Uterus (tissue), 3 donors: ENCODE measurements at regions not wholly inside any gene's neighbourhood (a gene's known extent, or its start where the extent isn't known, plus 50 kb on each side); places are given as distances from the start of the nearest gene placed in this dataset.

ENCODE experiments used
- DNase-seq, 2 donors: peaks; one replicate each; pipeline ENCODE4 v3.0.0-alpha.2; 2019 to 2020
- H3K27ac ChIP-seq, 2 donors: fragments of 200-600 bp; sonication (generic); 1 replicate in 1 of 2; 2 replicates in 1 of 2; pipeline ENCODE4 v1.5.1; 2016 to 2018
- H3K27me3 ChIP-seq, 2 donors: fragments of 200-600 bp; sonication (generic); one replicate each; pipeline ENCODE4 v1.5.1; 2018 to 2019; ENCODE audit warnings: control low read depth in 1 of 2
- H3K36me3 ChIP-seq, 2 donors: fragments of 200-600 bp; sonication (generic); one replicate each; pipeline ENCODE4 v1.5.1; 2019; ENCODE audit warnings: control low read depth in 1 of 2
- H3K4me1 ChIP-seq, 2 donors: fragments of 200-600 bp; sonication (generic); one replicate each; pipeline ENCODE4 v1.5.1; 2018 to 2019; ENCODE audit warnings: control low read depth in 1 of 2
- H3K4me3 ChIP-seq, 2 donors: fragments of 200-600 bp; sonication (generic); 1 replicate in 1 of 2; 2 replicates in 1 of 2; pipeline ENCODE4 v1.5.1; 2018 to 2019; ENCODE audit warnings: mild to moderate bottlenecking in 1 of 2
- H3K9me3 ChIP-seq, 2 donors: fragments of 200-600 bp; sonication (generic); one replicate each; pipeline ENCODE4 v1.5.1; 2019; ENCODE audit warnings: control low read depth in 1 of 2
- CTCF ChIP-seq, 4 experiments: fragments of 200-600 bp in 2 of 4; fragments of 450-650 bp in 2 of 4; sonication (generic) in 2 of 4; IDR thresholded peaks; one replicate each; pipeline ENCODE4 v1.5.1; 2016 to 2019; ENCODE audit warnings: antibody characterized with exemption in 4 of 4, mild to moderate bottlenecking in 2 of 4, moderate library complexity in 1 of 4
- POLR2A ChIP-seq, 2 donors: fragments of 450-650 bp; IDR thresholded peaks; one replicate each; pipeline ENCODE4 v1.6.1; 2016; ENCODE audit warnings: antibody characterized with exemption in 2 of 2, mild to moderate bottlenecking in 1 of 2, moderate library complexity in 1 of 2
- intact Hi-C: fragments of 100-400 bp; cut with DNase I; formaldehyde crosslinking; loops from one replicate; pipeline ENCODE4 v1.15.1; 2023; ENCODE audit warnings: low total_unique reads
- donor health status: DM: yes; HTN: yes; CAD: no.

DNA sequence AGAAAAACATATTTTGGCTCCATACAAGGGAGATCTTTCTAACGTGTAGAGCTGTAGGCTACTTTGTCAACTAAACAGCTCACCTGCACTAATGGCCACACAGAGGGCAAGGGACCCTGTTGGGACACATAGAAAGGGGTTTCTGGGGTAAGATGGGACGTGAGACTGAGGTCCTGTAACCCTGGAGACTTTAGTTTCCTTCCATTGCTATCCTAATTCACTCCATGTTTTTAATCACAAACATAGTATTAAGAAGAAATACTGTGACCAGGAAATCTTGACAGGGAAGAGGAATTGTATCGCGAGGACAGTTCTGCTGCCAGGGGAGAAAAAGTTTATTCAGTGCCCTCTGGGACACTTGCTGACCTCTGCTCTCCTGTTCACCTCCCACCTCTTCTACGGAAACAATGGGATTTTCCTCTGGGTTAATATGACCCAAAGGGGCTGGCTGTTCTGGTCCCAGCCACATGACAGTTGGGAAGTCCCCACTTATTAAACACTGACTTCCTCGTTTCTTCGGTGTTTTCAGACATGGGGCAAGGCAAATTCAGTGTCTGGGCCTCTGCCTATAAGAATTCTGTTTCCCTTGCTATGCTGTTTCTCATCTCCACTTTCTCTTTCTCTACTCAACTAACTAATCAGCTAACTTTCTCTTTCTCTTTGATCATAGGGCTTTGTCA, 106.9 kb upstream of the SEMA6A start:
- Histone ChIP-seq H3K27ac (no peak overlapping the region), H3K4me3 (no peak overlapping the region), H3K27me3 (no peaks in the 10 kb centered on the region), H3K4me1 (no peaks in the 10 kb centered on the region), H3K9me3 (no peaks in the 10 kb centered on the region), H3K36me3 (no peaks in the 10 kb centered on the region)
- TF ChIP-seq CTCF (IDR thresholded peaks at IDR 0.05) (no peak), POLR2A (IDR thresholded peaks at IDR 0.05) (no peak)
- no peak for DNase-seq
- intact Hi-C loops, result no loop called here

DNA sequence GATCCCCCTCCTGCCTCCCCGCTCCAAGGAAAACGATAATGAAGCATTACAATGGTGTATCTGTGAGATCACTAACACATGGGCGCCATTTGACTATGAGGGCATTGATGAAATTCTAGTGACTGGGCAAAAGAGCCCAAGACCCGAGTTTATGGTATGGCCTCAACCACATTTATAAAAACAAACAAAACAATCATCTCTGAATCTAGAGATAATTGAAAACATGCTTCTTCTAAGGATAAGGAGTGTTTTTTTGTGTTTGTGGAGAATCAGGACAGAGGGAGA, 100.9 kb upstream of the SEMA6A start:
- no peak overlapping the region for H3K4me3 ChIP-seq
- no peaks in the 10 kb centered on the region for H3K9me3 ChIP-seq
- H3K36me3 ChIP-seq, result no peaks in the 10 kb centered on the region
- TF ChIP-seq POLR2A (IDR thresholded peaks at IDR 0.05) (no peak), CTCF (IDR thresholded peaks at IDR 0.05) (no peak)
- H3K4me1 ChIP-seq, result no peaks in the 10 kb centered on the region
- H3K27me3 ChIP-seq, result no peaks in the 10 kb centered on the region
- intact Hi-C loops, result no loop called here
- H3K27ac ChIP-seq, result no peak overlapping the region
- DNase-seq, result no peak

DNA sequence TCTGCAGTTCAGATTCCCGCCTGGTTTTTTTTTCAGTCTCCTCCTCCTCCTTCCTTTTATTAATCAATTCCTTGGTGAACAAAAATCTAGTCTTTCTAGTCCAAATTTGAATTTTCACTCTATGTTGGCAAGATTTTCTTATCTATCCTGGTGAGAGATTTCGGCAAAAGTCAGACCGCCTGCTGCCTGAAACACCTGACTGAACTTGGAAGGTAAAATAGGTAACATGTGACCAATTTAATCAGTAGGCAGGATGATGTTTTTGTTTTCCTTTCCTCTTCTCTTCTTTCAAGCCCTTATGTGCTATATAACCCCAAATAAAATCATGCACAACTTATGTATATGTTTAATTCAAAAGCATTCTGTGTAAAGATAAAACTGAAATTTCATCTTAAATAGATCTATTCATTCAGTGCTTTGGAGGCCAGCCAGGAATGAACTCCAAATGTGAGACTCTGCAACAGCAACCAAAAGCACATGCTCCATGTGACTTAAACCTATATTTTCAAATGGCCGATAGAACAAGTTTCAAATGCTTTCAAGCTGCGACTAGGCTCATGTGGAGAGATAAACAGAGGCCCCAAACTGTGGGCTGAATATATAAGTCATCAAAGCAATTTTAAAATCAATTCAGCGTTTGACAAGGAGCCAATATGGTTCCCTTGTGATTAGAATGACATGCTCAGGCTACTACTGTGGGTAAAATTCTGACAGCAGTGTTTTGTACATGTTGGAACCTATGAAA, 100.4 kb upstream of the SEMA6A start:
- Histone ChIP-seq H3K27me3 (no peaks in the 10 kb centered on the region), H3K27ac (no peak overlapping the region), H3K4me3 (no peak overlapping the region), H3K9me3 (no peaks in the 10 kb centered on the region), H3K4me1 (no peaks in the 10 kb centered on the region), H3K36me3 (no peaks in the 10 kb centered on the region)
- TF ChIP-seq POLR2A (IDR thresholded peaks at IDR 0.05), result no peak
- no peak for TF ChIP-seq CTCF (IDR thresholded peaks at IDR 0.05)
- DNase-seq, result no peak
- intact Hi-C loops, result no loop called here

DNA sequence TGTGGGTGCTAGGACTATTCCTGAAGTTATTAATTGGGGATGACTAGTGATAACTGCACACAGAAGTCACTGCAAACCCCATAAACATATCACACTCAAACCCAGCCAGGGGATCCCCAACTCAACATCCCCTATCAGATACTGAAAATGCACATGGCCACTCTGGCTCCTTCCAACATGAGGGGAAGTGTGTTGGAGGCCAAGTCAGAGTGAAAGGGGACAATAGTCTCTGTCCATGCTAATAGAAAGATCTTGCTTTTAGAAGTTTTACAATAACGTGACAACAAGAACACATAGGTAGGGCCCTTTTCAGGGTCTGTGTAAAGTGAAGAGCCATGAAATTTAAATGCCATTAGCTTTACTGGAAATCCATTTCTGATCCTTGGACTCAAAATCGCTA, 98.8 kb upstream of the SEMA6A start:
- no peak overlapping the region for H3K27ac ChIP-seq
- no peaks in the 10 kb centered on the region for H3K9me3 ChIP-seq

More for the DNA sequence above, 98.8 kb upstream of the SEMA6A start:
- H3K4me3 ChIP-seq, result no peak overlapping the region
- DNase-seq, result no peak
- no peak for TF ChIP-seq POLR2A (IDR thresholded peaks at IDR 0.05)
- TF ChIP-seq CTCF (IDR thresholded peaks at IDR 0.05), result no peak
- no peaks in the 10 kb centered on the region for H3K27me3 ChIP-seq
- intact Hi-C loops, result no loop called here
- no peaks in the 10 kb centered on the region for H3K4me1 ChIP-seq
- H3K36me3 ChIP-seq, result no peaks in the 10 kb centered on the region
